Progenitor cell of endocrine pancreas (in vitro differentiated cells): ENCODE measurements at regions not wholly inside any gene's neighbourhood (a gene's known extent, or its start where the extent isn't known, plus 50 kb on each side); places are given as distances from the start of the nearest gene placed in this dataset.

Experiments
- DNase-seq: peaks from one replicate; pipeline ENCODE4 v3.0.0; 2021; ENCODE audit warnings: low spot score; ENCODE audit not compliant: unreplicated experiment
- H3K27ac Mint-ChIP-seq: 2 replicates; pipeline ENCODE4 v1.8.0; 2021; ENCODE audit warnings: mild to moderate bottlenecking, moderate library complexity, mixed read lengths
- H3K27me3 Mint-ChIP-seq: 2 replicates; pipeline ENCODE4 v1.8.0; 2021; ENCODE audit warnings: mixed read lengths
- H3K36me3 Mint-ChIP-seq: 2 replicates; pipeline ENCODE4 v1.8.0; 2022; ENCODE audit warnings: mixed read lengths; ENCODE audit not compliant: insufficient read depth
- H3K4me1 Mint-ChIP-seq: 2 replicates; pipeline ENCODE4 v1.8.0; 2021; ENCODE audit warnings: low read depth, mixed read lengths
- H3K4me3 Mint-ChIP-seq: 2 replicates; pipeline ENCODE4 v1.8.0; 2021; ENCODE audit warnings: low read depth, mild to moderate bottlenecking, moderate library complexity, mixed read lengths
- H3K9me3 Mint-ChIP-seq: 2 replicates; pipeline ENCODE4 v1.8.0; 2021; ENCODE audit warnings: low read depth, mixed read lengths
- TF ChIP-seq, protein P1 (sequence below): fragments of 200-600 bp; sonication (generic); IDR thresholded peaks from one replicate; pipeline ENCODE4 v1.5.0; 2021; ENCODE audit warnings: antibody characterized with exemption, mild to moderate bottlenecking; ENCODE audit not compliant: unreplicated experiment

- no peak for DNase-seq
- no peaks in the 10 kb centered on the region for H3K9me3 Mint-ChIP-seq
- H3K27ac Mint-ChIP-seq: no peak overlapping the region
- H3K27me3 Mint-ChIP-seq: no peaks in the 10 kb centered on the region
- H3K36me3 Mint-ChIP-seq: no peaks in the 10 kb centered on the region
- no peak overlapping the region for H3K4me3 Mint-ChIP-seq
- no peaks in the 10 kb centered on the region for H3K4me1 Mint-ChIP-seq
- TF ChIP-seq, protein P1, sequence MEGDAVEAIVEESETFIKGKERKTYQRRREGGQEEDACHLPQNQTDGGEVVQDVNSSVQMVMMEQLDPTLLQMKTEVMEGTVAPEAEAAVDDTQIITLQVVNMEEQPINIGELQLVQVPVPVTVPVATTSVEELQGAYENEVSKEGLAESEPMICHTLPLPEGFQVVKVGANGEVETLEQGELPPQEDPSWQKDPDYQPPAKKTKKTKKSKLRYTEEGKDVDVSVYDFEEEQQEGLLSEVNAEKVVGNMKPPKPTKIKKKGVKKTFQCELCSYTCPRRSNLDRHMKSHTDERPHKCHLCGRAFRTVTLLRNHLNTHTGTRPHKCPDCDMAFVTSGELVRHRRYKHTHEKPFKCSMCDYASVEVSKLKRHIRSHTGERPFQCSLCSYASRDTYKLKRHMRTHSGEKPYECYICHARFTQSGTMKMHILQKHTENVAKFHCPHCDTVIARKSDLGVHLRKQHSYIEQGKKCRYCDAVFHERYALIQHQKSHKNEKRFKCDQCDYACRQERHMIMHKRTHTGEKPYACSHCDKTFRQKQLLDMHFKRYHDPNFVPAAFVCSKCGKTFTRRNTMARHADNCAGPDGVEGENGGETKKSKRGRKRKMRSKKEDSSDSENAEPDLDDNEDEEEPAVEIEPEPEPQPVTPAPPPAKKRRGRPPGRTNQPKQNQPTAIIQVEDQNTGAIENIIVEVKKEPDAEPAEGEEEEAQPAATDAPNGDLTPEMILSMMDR: no peak
Measured at GRCh38 chr6:10305790-10306415, 109.0 kb downstream of the TFAP2A start.

GRCh38 chr6:10303608-10304506, 111.0 kb downstream of the TFAP2A start:
- Mint-ChIP-seq H3K9me3 (no peaks in the 10 kb centered on the region), H3K27me3 (no peaks in the 10 kb centered on the region), H3K4me3 (no peak overlapping the region), H3K27ac (no peak overlapping the region), H3K36me3 (no peaks in the 10 kb centered on the region), H3K4me1 (no peaks in the 10 kb centered on the region)
- DNase-seq: no peak
- TF ChIP-seq, protein P1: no peak

- Mint-ChIP-seq H3K4me1 (no peaks in the 10 kb centered on the region), H3K27ac (no peak overlapping the region), H3K36me3 (no peaks in the 10 kb centered on the region), H3K4me3 (no peak overlapping the region), H3K27me3 (peaks cover 4% of the 10 kb centered on the region), H3K9me3 (no peaks in the 10 kb centered on the region)
- DNase-seq: no peak
- TF ChIP-seq, protein P1: no peak
Measured at GRCh38 chr6:10302566-10303235, 112.2 kb downstream of the TFAP2A start.

DNA sequence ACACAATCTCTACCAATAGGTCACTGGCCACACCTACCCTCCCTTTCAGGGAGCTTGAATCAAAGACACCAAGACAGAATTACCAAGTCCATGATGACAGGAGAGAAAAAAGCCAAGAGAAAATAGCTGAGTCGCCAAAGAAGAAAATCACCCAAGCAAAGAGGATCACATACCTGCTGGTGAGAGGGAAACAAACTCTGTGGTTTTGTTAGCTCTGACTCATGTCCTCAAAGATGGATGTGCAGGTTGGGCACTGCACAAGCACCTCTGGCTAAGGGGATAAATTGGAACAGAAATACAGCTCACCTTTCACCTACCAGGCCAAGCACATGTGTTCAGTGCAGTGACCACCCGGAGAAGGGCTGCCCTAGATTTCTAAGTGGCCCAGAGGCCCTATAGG, 114.8 kb downstream of the TFAP2A start:
- Mint-ChIP-seq H3K4me1 (no peaks in the 10 kb centered on the region), H3K36me3 (no peaks in the 10 kb centered on the region), H3K27ac (no peak overlapping the region), H3K27me3 (peaks cover 7% of the 10 kb centered on the region), H3K9me3 (no peaks in the 10 kb centered on the region), H3K4me3 (no peak overlapping the region)
- TF ChIP-seq, protein P1: no peak
- DNase-seq: no peak

GRCh38 chr6:10297832-10298231, 117.0 kb downstream of the TFAP2A start:
- H3K4me3 Mint-ChIP-seq: no peak overlapping the region
- H3K9me3 Mint-ChIP-seq: peaks cover 2% of the 10 kb centered on the region
- no peaks in the 10 kb centered on the region for H3K36me3 Mint-ChIP-seq
- no peak overlapping the region for H3K27ac Mint-ChIP-seq
- no peak for DNase-seq
- TF ChIP-seq, protein P1: no peak
- peaks cover 7% of the 10 kb centered on the region for H3K27me3 Mint-ChIP-seq
- H3K4me1 Mint-ChIP-seq: no peaks in the 10 kb centered on the region
